ENCODE measurements at regions not wholly inside any gene's neighbourhood (a gene's known extent, or its start where the extent isn't known, plus 50 kb on each side); places are given as distances from the start of the nearest gene placed in this dataset.

DNA sequence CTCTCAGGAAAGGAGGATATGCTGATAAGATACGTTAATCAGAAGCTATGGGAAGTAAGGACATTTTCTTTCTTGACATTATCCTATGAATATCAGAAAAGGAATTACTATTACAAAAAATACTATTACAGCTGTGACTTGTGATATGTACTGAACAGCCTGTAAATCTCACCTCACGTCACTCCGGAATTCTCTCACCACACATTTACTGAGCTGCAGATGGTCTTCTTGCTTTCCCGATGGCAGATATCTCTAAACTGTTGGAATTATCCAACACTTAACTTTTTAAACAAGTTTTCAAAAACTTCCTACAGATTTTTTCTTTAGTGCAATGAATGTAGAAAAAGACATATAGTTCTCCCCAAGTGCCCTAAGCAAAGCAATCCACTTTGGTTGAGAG lies 313.4 kb downstream of the GPR37 start:
- no peaks in the 10 kb centered on the region for H3K79me2 ChIP-seq (ENCODE audit: insufficient read depth, low read length)
- H3K4me1 Mint-ChIP-seq = no peaks in the 10 kb centered on the region
- no peak overlapping the region for H3K27ac Mint-ChIP-seq
- no peak overlapping the region for H3K4ac ChIP-seq (ENCODE audit: low read depth, low read length)
- no peak overlapping the region for H3K18ac ChIP-seq (ENCODE audit: insufficient read length, low read depth, low read length)
- H3K27ac ChIP-seq (ENCODE audit: insufficient read length, low read depth, low read length) = no peak overlapping the region
- TF ChIP-seq, protein P1, sequence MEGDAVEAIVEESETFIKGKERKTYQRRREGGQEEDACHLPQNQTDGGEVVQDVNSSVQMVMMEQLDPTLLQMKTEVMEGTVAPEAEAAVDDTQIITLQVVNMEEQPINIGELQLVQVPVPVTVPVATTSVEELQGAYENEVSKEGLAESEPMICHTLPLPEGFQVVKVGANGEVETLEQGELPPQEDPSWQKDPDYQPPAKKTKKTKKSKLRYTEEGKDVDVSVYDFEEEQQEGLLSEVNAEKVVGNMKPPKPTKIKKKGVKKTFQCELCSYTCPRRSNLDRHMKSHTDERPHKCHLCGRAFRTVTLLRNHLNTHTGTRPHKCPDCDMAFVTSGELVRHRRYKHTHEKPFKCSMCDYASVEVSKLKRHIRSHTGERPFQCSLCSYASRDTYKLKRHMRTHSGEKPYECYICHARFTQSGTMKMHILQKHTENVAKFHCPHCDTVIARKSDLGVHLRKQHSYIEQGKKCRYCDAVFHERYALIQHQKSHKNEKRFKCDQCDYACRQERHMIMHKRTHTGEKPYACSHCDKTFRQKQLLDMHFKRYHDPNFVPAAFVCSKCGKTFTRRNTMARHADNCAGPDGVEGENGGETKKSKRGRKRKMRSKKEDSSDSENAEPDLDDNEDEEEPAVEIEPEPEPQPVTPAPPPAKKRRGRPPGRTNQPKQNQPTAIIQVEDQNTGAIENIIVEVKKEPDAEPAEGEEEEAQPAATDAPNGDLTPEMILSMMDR (conservative IDR thresholded peaks at IDR 0.05) = no peak
- no peaks in the 10 kb centered on the region for H3K27me3 Mint-ChIP-seq (ENCODE audit: low read depth)
- H3K4me2 ChIP-seq (ENCODE audit: insufficient read depth, insufficient read length, low read length) = no peak overlapping the region
- H4K8ac ChIP-seq (replicated peaks; ENCODE audit: insufficient read length, low read depth, low read length) = no peak overlapping the region
- WGBS (ENCODE audit: extremely low coverage, insufficient read length, low lambda C conversion rate) = no CpG with 5 or more reads among the region's 4 CpGs
- H3T11ph ChIP-seq (ENCODE audit: low read length) = no peak overlapping the region
- H2BK15ac ChIP-seq (ENCODE audit: low read depth, low read length) = no peak overlapping the region
- H2AK5ac ChIP-seq (ENCODE audit: insufficient read length, low read length) = no peak overlapping the region
- no peak for DNase-seq
- H4K91ac ChIP-seq (ENCODE audit: insufficient read length, low read depth, low read length) = no peak overlapping the region
- no peak overlapping the region for H3K14ac ChIP-seq (ENCODE audit: insufficient read depth, low read length)
- H3K4me3 Mint-ChIP-seq = no peak overlapping the region
- no peak overlapping the region for H2AFZ ChIP-seq (ENCODE audit: low read length)
- no peak overlapping the region for H2BK20ac ChIP-seq (ENCODE audit: low read depth, low read length, poor library complexity, severe bottlenecking)
- no peak overlapping the region for H4K5ac ChIP-seq (ENCODE audit: insufficient read length, low read depth, low read length)
- no peaks in the 10 kb centered on the region for H3K9me3 ChIP-seq (ENCODE audit: control insufficient read depth, low read depth, low read length)
- H3K27me3 ChIP-seq (ENCODE audit: insufficient read depth, low read length) = no peaks in the 10 kb centered on the region
- no peak overlapping the region for H2BK5ac ChIP-seq (ENCODE audit: insufficient read length, low read length)
- H3K36me3 Mint-ChIP-seq (ENCODE audit: insufficient read depth in 1 of 3, low read depth in 3 of 3) = no peaks in the 10 kb centered on the region
- H3K23me2 ChIP-seq (ENCODE audit: insufficient read length, low read depth, low read length, poor library complexity, severe bottlenecking) = no peaks in the 10 kb centered on the region
- H3K4me1 ChIP-seq (ENCODE audit: insufficient read depth, low read length) = no peaks in the 10 kb centered on the region
- no peak overlapping the region for H2BK12ac ChIP-seq (ENCODE audit: insufficient read length, low read depth, low read length)
- no peaks in the 10 kb centered on the region for H4K20me1 ChIP-seq (ENCODE audit: control insufficient read depth, insufficient read depth, insufficient read length)
- no peaks in the 10 kb centered on the region for H3K9me3 Mint-ChIP-seq
- no peak overlapping the region for H2BK120ac ChIP-seq (ENCODE audit: low read depth, low read length, poor library complexity, severe bottlenecking)
- H3K56ac ChIP-seq (ENCODE audit: insufficient read length, low read depth, low read length) = no peak overlapping the region
- no peak overlapping the region for H3K9ac ChIP-seq (ENCODE audit: extremely low read depth, insufficient read length, low read length)
- no peak overlapping the region for H3K23ac ChIP-seq (ENCODE audit: insufficient read length, low read depth, low read length)
- H3K79me1 ChIP-seq (ENCODE audit: insufficient read depth, low read depth, low read length, poor library complexity, severe bottlenecking) = no peaks in the 10 kb centered on the region

Data from H9 (cell line).